ENCODE measurements at regions not wholly inside any gene's neighbourhood (a gene's known extent, or its start where the extent isn't known, plus 50 kb on each side); places are given as distances from the start of the nearest gene placed in this dataset.

DNA sequence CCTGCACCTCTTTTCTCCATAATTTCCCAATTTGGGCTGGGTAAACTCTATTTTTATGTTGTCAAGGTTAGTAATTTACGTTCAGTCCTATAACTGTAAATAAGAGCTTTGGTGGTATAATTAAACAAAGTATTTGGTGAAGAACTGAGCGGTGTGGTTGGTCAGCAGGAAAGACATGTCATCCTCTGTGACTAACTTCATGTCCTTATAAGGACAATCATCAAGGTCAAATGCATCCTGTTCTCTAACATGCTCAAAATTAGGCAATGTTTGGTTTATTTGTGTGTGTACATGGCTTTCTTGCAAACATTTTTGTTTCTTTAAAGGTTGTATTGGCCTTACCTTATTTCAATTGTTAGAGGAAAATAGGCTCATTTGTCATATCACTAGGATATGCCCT is 121.5 kb upstream of the NABP1 start:
- TF ChIP-seq, protein P1, sequence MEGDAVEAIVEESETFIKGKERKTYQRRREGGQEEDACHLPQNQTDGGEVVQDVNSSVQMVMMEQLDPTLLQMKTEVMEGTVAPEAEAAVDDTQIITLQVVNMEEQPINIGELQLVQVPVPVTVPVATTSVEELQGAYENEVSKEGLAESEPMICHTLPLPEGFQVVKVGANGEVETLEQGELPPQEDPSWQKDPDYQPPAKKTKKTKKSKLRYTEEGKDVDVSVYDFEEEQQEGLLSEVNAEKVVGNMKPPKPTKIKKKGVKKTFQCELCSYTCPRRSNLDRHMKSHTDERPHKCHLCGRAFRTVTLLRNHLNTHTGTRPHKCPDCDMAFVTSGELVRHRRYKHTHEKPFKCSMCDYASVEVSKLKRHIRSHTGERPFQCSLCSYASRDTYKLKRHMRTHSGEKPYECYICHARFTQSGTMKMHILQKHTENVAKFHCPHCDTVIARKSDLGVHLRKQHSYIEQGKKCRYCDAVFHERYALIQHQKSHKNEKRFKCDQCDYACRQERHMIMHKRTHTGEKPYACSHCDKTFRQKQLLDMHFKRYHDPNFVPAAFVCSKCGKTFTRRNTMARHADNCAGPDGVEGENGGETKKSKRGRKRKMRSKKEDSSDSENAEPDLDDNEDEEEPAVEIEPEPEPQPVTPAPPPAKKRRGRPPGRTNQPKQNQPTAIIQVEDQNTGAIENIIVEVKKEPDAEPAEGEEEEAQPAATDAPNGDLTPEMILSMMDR (conservative IDR thresholded peaks at IDR 0.05 in 1 of 2, IDR thresholded peaks at IDR 0.05 in 1 of 2; ENCODE audit: low read depth in 1 of 2, low read length in 2 of 2), result no peak
- TF ChIP-seq EZH2 (IDR thresholded peaks at IDR 0.05; ENCODE audit: low read length, missing control alignments), result no peak
